ENCODE measurements at regions not wholly inside any gene's neighbourhood (a gene's known extent, or its start where the extent isn't known, plus 50 kb on each side); places are given as distances from the start of the nearest gene placed in this dataset.
A peak's percentile ranks its signal among the peaks of the same experiment; 100 is the strongest.

DNA sequence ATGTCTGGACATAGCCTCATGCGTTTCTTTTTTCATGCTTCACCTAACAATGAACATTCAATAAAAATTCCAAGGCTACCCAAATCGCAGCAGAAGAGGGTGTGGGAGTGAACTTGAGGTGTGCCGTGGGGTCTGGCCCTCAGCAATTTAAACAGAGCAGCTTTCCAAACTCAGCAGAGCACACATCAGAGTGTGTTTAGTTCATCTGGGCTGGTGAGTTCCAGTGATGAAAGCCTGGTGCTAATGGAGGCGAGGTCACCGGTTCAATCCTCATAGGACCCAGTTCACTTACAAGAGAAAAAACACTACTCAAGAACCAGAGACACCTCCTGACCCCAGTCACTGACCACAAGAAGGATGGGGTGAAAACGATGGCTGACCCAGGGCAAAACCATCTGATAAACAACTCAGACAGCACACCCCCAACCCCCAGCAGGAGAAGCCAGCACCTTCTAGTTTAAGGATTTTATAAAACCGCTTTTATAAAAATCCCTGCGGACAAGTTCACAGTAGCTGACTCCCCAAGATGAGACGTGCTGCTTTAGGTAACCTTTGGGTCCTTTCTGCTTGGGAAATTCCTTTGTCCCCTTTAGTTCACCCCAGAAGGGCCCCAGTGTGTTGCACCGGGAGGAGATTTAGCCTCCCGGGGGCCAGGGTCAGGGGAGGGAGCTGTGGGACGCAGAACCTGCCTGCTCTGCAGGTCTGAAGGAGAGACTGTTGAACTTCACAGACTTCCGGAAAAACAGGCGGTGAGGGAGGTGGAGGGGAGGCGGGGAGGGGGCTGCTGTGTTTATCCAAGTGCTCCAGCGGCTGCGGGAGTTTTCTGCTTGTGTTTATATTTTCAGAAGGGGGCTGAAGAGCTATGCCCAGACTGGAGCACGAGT lies 152.7 kb upstream of the SOX11 start:
- DNase-seq (ENCODE audit: low read depth), result no peak

DNA sequence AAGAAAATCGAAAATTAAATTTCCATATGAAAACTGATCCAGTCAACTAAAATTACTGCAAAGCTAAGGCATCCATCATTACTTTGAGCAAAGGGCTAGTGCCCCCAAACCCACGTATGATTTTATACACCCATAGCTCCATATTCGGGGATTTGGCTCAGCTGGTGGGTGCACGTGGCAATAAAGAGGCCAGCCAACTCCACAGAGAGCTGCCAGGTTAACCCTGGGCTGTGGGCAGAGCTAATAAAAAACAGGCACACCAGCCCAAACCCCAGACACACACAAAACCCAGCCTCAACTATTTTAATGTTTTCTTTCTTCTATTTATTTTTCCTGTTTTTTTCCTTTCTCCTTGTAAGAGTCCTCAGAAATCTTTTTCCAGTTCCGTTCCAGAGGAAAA lies 151.3 kb upstream of the SOX11 start:
- no peak for DNase-seq (ENCODE audit: low read depth)

DNA sequence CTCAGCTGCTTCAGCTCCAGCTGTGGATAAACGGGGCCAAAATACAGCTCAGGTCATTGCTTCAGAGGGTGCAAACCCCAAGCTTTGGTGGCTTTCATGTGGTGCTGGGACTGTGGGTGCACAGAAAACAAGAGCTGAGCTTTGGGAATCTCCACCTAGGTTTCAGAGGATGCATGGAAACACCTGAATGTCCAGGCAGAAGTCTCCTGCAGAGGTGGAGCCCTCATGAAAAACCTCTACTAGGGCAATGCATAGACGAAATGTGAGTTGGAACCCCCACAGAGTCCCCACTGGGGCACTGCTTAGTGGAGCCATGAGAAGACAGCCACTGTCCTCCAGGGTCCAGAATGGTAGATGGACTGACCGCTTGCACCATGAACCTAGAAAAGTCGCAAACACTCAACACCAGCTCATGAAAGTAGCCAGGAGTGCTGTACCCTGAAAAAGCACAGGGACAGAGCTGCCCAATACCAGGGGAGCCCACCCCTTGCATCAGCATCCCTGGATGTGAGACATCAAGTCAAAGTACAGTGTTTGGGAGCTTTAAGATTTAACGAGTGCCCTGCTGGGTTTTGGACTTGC lies 147.9 kb upstream of the SOX11 start:
- DNase-seq (ENCODE audit: low read depth), result no peak

DNA sequence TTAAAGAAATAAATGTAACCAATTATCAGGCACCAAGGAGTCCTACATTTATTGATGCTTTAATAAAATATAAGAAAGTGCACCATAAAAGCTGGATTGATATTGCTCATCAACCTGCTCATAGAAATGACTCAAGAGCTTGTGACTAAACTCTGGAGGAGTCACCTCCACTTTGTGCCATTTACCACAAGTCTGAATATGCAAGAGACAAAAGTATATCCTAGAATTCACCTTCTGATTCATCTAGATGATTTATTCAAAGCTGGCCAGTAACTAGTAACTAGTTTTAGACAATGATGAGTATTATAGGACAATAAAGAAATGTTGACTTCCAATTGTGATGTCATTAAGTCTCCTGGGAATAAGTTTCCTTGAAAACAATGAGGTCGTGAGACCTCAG lies 146.0 kb upstream of the SOX11 start:
- no peak for DNase-seq (ENCODE audit: low read depth)

DNA sequence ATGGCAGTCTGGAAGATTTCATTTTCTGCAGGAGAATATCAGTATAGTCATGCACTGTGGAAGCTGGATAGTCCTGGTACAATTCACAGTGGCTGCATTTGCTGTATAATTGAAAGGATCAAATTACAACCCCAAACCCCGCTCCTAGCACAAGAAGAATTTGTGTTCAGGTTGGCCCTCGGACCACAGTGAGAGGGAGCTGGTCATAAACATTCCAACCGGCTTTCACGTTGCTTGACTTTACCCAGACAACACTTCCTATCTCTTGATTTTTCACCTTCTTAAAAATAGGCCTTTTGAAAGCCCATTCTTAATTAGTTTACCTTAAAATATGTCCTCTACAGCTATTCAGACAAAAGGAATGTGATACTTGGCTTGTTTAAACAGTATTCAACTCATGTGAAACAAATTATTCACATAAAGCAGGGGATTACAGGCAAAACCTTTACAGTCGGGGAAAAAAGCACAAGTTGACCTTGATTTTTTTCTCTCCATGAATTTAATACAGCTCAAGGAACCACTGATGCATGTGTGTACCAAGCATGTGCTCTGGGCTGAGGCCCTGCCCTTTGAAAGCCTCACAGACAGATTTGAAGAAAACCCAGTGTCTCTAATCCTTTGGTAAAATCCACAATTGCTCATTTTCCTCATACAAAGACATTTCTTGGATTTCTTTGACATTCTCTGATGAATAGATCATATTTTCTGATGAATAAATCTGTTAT lies 143.0 kb upstream of the SOX11 start:
- no peak for DNase-seq (ENCODE audit: low read depth)

DNA sequence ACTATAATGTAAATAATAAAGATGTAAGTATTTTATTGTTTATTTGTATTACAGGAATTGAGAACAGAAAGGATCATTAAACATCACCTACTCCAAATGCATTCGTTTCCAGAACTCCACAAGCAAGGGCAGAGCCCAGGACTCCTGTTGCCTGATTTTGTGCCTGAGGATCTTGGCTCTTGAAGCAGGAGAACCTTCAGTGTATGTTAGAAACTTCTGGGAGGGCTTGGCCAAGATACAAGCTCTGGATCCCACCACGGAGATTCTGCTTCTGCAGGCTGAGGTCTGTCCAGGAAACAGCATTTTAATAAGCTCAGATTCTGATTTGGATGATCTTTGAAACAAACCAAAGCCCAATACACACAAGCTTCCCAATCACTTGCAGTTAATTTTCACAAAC lies 142.4 kb upstream of the SOX11 start:
- DNase-seq (ENCODE audit: low read depth), result no peak

DNA sequence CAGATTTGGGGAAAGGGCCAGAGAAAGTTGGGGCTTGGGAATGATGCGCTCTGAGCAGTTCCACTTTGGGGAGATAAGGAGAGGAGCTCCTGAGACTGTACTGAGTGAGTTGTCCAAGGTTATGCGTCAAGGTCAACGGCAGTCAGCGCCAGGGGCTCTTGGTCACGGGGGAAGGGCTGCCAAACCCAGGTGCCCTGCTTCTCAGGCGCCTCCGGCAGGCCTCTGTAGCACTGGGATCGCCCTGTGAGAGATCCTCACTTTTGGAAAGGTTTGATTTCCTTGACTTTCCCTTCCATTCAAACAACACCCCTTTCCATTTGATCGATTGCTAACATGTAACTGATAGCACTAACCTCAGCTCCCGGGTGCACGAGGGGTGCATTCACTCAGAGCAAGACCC lies 136.5 kb upstream of the SOX11 start:
- DNase-seq (ENCODE audit: low read depth), result no peak

DNA sequence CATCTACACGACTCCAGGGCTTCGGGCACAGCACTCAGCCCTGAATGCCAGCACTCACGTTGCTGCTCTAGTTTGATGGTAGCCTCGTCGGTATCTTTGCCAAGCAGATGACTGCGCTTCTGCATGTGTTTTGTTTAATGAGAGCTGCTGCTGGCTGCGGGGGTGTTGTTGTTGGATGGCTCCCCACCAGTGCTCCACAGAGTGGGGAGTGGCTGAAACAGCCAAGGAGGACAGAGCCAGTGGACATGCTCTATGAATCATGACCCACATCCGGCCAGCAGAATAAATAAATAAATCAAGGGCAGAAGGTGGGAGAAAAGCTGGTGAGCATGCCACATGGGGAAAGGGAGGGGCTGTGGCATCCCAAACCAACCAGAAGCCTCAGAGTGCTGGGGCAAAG lies 131.2 kb upstream of the SOX11 start:
- DNase-seq (ENCODE audit: low read depth), result peak; percentile 7

DNA sequence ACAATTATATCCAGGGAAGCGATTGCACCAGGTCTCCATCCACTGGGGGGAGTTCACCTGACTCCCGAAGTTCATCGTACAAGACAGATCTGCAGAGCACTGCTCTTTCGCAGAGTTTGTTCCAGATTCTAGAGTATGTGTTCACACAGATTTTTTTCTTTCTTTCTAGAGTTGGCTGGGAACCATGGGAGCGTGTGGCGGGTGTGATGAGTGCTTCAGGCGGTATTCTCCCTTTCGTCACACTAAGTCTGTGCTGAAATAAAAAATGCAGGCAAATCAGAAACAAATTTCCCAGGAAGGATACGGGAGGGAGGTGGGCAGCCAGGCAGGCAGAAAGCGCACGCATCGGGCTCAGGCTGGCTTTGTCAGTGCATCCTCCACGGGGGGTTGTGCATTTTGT lies 129.8 kb upstream of the SOX11 start:
- DNase-seq (ENCODE audit: low read depth), result no peak

DNA sequence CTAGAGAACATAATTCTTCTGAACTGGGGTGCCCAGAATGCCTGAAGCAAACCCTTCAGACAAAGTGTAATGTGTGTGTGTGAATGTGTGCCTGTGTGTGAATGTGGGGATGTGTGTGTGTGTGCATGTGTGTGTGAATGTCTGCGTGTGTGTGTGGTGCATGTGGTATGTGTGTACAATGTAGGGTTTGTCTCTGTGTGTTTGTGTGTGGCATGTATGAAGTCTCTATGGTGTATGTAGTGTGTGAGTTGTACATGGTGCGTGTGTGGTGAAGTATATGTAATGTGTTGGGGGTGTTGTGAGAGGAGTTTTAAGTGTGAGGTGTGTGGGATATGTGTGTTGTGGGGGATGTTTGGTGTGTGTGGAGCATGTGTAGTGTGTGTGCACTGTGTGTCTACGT lies 129.3 kb upstream of the SOX11 start:
- no peak for DNase-seq (ENCODE audit: low read depth)

DNA sequence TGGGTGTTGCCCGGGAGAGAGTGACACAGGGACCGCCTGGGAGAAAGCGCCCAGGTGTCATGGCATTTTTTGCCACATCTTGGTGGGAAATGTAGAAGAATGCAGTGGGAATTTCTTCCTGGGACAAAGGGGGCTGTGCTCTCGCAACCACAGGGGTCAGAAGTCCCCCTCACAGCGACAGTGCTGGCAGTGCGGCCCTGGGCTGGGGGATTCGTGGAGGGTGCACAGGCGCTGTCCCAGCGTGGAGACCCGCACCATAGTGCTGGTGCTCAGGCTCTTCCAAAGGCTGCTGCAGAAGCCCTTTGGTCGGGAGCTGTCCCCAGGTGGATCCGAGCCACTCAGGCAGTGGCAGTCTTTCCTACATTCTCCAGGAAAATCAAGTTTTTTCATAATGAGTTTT lies 128.8 kb upstream of the SOX11 start:
- no peak for DNase-seq (ENCODE audit: low read depth)

DNA sequence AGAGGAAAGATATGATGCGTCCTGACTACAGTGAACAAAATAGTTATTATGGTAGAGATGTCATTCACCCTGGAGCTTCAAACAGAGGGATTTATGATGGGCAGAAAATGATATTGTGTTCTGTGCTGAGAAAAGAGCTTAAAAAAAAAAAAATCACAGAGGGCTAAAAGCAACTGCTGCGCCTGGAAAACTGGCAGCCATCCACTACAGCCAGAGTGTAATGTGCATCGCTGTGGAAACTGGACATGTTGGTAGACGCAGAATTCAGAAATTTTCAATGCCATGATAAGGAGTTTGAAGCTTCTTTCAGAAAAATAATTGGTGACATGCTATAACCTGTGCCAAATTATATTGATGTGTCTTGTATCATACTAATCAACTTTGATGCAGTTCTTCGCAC lies 122.9 kb upstream of the SOX11 start:
- DNase-seq (ENCODE audit: low read depth), result no peak

DNA sequence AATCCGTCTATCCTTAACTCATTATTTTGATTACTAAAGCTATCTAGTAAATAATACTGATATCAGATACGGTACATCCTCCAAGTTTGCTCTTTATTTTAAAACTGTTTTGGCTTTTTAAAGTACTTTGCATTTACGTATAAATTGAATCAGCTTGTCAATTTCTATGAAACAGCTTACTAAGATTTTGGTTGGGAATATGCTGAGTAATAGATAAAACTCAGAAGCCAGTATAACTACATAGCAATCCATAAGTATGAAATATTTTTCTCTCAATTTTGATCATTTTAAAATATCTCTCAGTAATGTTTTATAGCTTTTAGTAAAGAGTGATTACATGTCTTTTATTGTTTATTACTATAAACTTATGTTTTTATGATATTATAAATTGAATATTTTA lies 116.2 kb upstream of the SOX11 start:
- no peak for DNase-seq (ENCODE audit: low read depth)

DNA sequence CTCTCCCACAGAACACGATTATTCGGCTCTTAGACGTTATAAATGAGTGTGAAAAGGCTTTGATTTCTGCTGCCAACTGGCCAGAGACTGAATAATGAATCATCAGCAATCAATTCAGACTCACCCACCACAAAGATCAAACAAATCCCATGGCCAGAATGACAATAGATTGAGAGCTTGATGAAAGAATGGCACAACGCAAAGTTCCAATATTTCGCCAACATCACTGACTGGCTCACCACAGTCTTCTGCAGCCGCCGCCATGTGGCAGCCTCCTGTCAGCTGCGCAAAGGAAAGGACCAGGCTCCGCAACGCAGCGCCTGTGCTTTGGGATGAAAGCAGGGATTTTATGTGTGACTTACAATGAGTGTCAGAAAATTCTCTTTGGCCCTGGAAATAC lies 104.4 kb upstream of the SOX11 start:
- DNase-seq (ENCODE audit: low read depth), result no peak

DNA sequence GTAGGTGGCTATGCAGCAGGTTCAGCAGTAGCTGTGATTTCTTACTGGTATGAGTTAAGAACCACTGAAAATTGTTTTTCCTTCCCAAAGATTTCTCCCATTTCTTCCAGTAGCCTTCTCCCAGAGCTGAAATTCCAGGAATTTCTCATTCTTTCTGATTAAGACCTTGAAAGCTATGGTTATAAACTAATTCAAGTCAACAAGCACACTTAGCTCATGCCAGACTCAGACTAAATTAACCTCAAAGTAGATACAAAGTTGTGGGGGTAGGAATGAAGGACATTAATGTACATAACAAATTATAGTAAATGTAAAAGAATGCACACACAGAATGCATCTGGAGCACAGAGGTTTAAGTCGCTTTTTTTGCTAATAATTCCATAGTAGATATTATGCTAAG lies 103.6 kb upstream of the SOX11 start:
- no peak for DNase-seq (ENCODE audit: low read depth)

DNA sequence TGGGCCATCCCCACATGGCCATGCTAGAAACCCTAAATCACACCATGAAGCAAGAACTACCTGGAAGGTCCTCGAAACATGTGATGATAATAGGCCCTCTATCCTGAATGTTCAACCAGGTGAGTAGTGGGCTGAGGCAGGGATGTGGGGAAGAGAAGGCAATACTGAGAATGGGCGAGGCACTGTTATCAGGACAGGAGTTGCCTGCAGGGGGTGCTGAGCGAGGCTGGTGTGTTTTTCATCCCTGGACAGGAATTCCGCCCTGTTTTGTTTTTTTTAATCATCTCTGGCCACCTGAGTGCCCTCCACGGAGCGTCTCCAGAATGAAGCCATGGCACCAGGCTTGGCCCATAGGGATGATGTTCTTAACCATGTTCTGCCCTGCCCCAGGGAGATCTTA lies 103.0 kb upstream of the SOX11 start:
- no peak for DNase-seq (ENCODE audit: low read depth)

DNA sequence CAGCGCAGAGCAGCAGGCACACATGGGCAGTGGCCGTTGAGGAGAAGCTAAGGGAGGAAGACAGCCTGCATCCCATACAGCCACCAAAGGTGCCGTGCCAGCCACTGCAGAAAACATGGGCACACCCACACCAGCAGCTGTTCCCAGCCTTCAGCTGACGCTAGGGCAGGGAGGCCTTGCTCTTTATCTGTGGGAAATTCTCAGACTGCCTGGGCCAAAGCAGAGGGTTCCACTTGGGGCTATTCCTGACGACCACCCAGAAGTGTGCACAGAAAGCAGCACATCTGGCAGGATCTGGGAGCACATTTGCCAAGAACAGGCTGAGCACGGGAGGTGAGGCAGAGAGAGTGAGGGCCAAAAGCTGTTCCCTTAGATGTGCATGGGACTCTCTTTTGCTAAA lies 101.3 kb upstream of the SOX11 start:
- no peak for DNase-seq (ENCODE audit: low read depth)

DNA sequence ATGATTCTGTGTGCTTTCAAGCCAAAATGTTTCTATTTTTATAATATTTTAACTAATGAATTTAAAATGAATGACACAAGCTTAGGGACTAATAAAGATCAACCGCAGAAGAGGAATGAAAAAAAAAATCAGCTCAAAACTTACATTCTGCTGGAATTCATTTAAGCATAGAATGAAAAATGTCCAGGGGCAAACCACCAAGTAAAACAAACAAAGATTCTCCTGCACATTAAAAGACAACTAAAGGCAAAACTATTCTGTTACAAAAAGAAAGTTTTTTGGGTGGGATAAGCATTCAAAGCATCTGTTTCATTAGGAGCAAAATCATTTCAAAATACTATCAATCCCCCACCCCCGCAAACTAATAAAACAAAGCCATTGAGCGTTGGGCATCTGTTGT lies 99.3 kb upstream of the SOX11 start:
- DNase-seq (ENCODE audit: low read depth), result no peak

DNA sequence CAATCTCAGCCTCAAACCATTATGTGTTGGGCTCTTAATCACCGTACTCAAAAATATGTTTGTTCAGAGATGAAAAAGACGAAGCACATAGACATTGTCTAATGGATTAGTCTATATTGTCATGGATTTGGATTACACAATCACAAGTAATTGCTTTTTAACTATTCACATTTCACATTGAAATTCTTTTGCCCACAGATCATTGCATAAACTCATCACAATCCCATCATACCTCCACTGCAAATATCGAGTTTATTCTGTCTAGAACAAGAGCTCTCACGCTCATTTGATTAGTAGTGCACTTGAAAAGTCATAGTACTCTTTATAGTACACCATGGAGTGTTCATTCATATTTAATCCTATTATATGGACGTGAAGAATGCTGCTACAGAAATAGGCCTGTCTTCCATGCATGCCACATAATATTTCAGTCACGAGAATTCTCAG lies 97.9 kb upstream of the SOX11 start:
- DNase-seq (ENCODE audit: low read depth), result no peak

DNA sequence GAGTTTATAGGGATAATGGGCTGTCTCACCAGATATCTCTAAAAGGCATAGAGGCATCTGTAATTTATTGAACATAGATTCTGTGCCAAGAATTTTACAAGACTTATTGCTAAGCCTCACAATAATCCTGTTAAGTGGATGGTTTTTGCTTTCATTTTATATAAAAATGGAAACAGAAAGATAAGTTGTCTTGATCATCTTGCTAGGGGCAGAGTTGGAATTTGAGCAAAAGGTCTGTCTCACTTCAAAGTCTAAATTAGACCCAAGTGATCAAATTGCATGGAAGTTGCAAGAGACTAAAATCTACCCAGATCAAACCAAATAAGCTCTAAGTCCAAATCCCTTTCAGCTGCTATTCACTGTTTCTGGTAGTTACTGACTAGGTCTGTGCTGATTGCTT lies 95.3 kb upstream of the SOX11 start:
- no peak for DNase-seq (ENCODE audit: low read depth)

DNA sequence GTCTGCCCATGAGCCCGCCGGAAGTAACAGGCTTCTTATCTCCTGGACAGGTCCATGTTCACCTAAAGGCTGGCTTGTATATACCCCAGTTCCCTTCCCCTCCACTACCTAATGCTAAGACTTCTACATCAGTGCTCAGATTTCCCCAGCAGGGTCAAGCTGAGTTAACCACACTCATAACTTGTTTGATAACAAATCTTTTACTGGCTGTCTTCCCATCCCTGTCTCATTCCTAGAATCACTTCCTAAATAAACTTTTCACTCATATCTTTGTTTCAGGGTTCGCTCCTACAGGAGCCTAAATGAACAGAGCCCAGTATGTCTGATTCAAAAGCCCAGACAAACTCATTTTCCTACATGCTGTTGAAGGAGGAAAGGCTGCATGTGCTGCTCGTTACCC lies 94.0 kb upstream of the SOX11 start:
- DNase-seq (ENCODE audit: low read depth), result no peak

DNA sequence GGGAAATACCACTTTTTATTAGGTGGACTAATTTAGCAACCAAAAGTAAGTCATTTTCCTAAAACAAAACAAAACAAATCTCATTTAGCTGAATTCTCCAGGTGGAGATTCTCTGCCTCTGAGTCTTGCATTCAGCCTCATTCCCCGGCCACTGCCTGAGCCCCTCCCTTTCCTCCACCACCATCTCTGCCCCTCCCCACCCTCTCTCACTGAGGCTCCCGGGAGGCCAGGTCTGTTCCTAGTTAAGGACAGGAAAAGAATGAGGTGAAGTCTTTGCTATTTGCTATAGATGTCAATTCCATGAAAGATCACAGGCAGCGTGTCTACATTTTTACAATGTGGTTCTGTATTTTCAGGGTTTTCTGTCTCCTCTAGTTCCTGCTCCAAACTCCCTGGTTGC lies 83.0 kb upstream of the SOX11 start:
- no peak for DNase-seq (ENCODE audit: low read depth)

DNA sequence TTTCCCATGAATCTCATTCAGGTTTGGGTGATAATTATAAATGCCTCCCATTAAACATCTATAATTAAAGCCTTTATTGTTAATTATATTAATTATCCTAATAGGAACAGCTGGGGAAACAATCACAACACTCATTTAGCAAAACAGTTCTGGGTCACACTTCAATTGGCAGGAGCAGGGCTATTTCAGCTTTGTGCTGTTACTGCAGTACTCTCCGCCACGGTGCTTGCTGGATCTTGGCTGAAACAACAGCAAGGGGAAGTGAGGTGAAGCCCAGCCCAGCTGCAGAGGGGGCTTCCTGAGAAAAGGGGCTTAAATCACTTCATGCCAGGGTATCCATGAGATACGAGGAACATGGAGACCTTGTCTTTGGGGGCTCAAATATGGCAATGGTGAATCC lies 79.5 kb upstream of the SOX11 start:
- no peak for DNase-seq (ENCODE audit: low read depth)
